ENCODE measurements at regions not wholly inside any gene's neighbourhood (a gene's known extent, or its start where the extent isn't known, plus 50 kb on each side); places are given as distances from the start of the nearest gene placed in this dataset.

- no peak overlapping the region for H3K9ac ChIP-seq (ENCODE audit: low read depth in 1 of 2, low read length in 2 of 2)
- TF ChIP-seq EGR1 (IDR thresholded peaks at IDR 0.05; ENCODE audit: low read depth in 2 of 2) (no peak), RXRA (IDR thresholded peaks at IDR 0.05) (no peak), GABPA (IDR thresholded peaks at IDR 0.05 in 1 of 2, conservative IDR thresholded peaks at IDR 0.05 in 1 of 2) (no peak), JUND (IDR thresholded peaks at IDR 0.05) (no peak), FOXA2 (IDR thresholded peaks at IDR 0.05) (no peak), ZBTB33 (IDR thresholded peaks at IDR 0.05) (no peak), NR2F2 (IDR thresholded peaks at IDR 0.05) (no peak), YY1 (IDR thresholded peaks at IDR 0.05) (no peak), SP1 (IDR thresholded peaks at IDR 0.05) (no peak), ATF3 (IDR thresholded peaks at IDR 0.05) (no peak), HNF4G (IDR thresholded peaks at IDR 0.05) (no peak), RAD21 (IDR thresholded peaks at IDR 0.05) (no peak), REST (IDR thresholded peaks at IDR 0.05) (no peak), TAF1 (conservative IDR thresholded peaks at IDR 0.05) (no peak), CTCF (IDR thresholded peaks at IDR 0.05; ENCODE audit: low read depth, low read length, missing input control) (no peak), HNF4A (conservative IDR thresholded peaks at IDR 0.05) (no peak), MAX (IDR thresholded peaks at IDR 0.05) (no peak), FOXA1 (IDR thresholded peaks at IDR 0.05) (no peak)
- no peaks in the 10 kb centered on the region for H3K36me3 ChIP-seq (ENCODE audit: control insufficient read depth in 4 of 4, insufficient read depth in 3 of 4, low read depth in 1 of 4, low read length in 3 of 4)
- no peak overlapping the region for H3K27ac ChIP-seq (ENCODE audit: low read depth in 1 of 2, low read length in 2 of 2)
- 79% methylated on average over 3 of the region's 3 CpGs for WGBS
- H3K9me3 ChIP-seq (ENCODE audit: control insufficient read depth in 4 of 4, low read length in 3 of 4) = no peaks in the 10 kb centered on the region
- DNase-seq (ENCODE audit: low spot score) = no peak
- peaks cover 1 to 52% (median 23%) of the 10 kb centered on the region in 4 donors for H3K4me1 ChIP-seq (ENCODE audit: control insufficient read depth in 4 of 4, insufficient read depth in 4 of 4, low read length in 3 of 4)
- no peak overlapping the region for H3K4me3 ChIP-seq (ENCODE audit: low read depth in 1 of 3, low read length in 3 of 3)
- H3K27me3 ChIP-seq (ENCODE audit: control insufficient read depth in 4 of 4, insufficient read depth in 4 of 4, low read length in 3 of 4) = no peaks in the 10 kb centered on the region
These were observed 65.8 kb upstream of the BCL9 start for GRCh38 chr1:147475488-147475887.
